GM19238 (cell line): ENCODE measurements at regions not wholly inside any gene's neighbourhood (a gene's known extent, or its start where the extent isn't known, plus 50 kb on each side); places are given as distances from the start of the nearest gene placed in this dataset.

Experiments
- DNase-seq: peaks from one replicate; pipeline ENCODE4 v3.0.0; 2011; ENCODE audit warnings: low spot score; ENCODE audit not compliant: insufficient read length

- no peak for DNase-seq
Measured at GRCh38 chr20:40449974-40450616, 238.9 kb downstream of the MAFB start.

DNA sequence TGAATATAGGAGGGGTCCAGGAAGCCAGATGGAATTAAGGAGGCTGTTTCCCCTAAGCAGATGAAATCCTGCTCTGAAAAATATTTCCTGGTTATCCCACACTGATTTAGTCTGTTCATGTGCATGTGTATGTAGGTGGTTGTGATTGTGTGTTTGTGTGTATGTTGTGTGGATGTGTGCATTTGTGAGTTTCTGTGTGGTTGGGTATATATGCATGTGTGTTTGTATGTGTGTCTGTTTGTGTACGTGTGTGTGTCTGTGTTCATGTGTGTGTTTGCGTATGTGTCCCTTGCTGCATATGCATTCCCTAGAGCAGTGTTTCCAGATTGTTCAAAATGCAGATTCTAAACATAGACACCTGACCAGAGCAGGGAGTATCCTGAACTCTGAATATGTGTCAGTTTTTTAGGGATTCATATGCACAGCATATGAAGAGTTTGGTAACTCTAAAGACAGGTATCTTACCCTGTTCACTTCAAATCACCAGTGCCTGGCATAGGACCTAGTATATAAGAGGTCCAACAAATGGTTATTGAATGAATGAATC is 239.8 kb downstream of the MAFB start:
- DNase-seq, result no peak

DNA sequence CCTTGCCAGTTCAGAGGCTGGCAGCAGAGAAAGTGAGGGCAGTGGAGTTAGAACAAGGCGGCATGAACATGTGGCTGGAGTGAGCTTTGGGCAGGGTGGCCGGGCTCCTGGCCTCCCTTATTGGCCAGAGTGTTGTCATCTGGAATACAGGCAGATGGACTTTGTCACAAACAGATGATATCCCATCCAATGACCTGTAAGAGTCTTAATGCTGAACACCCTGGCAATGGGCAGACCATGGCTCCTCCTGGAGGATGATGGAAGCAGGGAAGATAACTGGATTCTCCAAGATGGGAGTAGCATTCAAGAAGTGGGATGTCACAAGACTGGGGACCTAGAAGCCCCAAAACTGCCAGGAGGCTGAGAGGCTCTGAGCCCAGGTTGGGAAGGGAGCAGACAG is 242.1 kb downstream of the MAFB start:
- DNase-seq, result no peak

- DNase-seq, result no peak
Measured at GRCh38 chr20:40444516-40444915, 244.5 kb downstream of the MAFB start.

GRCh38 chr20:40443753-40444152 is 245.3 kb downstream of the MAFB start:
- no peak for DNase-seq

GRCh38 chr20:40442181-40442963 is 246.7 kb downstream of the MAFB start:
- DNase-seq, result no peak

- no peak for DNase-seq
Measured at GRCh38 chr20:40441771-40442170, 247.3 kb downstream of the MAFB start.

DNA sequence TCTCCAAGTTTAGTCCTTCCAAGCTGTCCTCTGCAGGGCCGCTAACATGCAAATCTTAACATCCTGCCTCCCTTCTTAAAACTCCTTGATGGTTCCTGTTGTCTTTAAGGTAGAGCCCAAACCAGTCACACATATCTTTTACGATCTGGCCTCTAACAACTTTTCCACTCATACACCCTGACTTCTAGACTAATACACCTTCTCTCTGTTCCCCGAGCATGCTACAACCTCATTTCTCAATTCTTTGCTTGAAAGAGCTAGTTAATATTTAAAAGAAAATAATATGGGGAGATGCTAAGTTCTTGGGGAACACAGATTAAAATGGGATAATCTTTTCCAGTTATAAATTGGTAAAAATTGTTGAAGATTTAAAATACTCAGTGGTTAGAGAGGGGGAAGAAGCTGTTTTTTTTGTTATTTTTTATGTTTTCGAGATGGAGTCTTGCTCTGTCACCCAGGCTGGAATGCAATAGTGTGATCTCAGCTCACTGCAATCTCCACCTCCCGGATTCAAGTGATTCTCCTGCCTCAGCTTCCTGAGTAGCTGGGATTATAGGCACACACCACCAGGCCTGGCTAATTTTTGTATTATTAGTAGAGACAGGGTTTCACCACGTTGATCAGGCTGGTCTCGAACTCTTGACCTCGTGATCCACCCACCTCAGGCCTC is 250.7 kb downstream of the MAFB start:
- DNase-seq, result no peak

DNA sequence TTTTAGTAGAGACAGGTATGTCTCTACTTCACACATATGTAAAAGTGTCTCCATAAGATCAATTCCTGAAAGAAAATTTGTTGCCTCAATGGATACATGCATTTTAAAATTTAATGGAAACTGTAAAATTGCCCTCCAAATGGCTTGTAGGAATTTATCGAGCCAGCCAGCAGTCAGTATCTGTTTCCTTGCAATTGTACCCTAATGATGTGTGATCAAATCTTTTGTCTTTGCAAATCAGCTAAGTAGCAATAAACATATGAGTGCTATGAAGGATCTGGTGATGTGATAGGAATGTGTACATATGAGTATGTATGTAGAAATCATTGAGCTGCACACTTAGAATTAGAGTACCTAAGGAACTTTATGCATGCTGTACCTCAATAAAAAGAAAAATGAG is 253.0 kb downstream of the MAFB start:
- no peak for DNase-seq

DNA sequence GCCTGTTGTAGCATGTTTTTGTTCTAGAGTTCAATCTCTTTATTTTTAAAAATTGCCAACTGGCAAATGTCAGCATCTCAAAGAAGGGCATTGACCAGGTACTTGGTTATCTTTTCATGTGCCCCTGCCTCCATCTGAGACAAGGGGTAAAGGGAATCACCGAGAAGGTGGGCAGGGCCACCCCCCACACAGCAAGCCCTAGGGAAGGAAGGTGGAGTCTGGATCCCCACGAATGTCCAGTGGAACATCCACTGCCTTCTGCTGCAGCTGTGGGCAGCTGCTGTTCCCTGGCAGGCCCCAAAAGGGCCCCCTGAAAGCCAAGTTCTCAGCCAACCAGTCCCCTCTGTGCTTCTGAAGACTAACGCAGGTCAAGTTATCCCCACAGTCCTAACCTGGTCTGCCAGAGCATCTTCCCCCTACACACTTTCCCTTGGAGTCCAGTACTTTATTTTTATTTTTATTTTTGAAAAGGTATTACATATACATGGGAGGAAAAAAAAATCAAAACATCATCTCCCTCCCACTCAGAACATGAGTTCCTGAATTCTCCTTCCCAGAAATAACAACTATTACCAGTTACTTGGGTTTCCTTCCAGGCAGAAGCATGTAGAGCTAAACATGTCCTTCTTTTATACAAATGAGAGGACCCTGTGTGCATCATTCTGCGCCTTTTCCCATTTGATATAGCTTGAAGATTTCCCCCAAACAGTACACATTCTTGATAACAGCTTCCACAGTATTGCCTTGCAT is 253.7 kb downstream of the MAFB start:
- no peak for DNase-seq

DNA sequence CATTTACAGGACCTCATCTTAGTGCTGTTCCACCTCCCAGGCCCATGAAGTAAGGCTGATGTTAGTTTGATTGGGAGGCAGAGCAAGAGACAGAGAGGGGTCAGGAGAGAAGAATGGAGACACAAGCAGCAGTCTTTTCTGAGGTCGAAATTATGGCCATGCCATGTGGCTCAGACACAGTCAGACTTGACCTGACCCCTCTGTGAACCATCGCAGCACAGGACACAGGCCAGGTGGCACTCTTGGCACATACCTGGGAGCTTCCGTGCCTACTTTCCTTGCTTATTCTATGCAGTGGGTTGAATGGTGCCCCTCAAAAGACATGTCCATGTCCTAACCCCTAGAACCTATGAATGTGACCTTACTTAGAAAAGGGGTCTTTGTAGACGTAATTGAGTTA is 254.9 kb downstream of the MAFB start:
- no peak for DNase-seq

DNA sequence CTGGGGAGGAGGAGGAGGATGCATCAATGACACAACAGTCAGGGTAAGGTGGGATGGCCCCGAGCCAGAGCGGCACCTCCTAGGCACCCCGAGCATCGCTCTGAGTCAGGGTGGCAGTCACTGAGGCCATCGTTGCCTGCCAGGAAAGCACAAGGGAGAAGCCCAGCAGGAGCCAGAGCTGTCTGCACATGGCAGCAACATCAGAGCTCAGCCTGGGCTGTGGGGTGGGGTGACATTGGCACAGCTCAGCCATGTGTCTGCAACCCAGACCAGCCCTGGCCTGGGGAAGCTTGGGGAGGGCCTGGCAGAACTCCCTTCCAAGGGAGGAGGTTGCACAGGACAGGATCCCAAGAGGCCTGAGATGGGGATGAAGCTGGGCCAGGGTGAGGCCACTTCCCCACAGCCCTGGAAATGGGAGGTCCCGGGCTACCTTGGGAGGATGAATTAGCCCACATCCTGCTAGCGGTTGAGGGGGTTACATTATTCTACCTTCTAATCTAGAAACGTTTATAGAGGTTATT is 255.6 kb downstream of the MAFB start:
- no peak for DNase-seq

GRCh38 chr20:40431611-40432010 is 257.4 kb downstream of the MAFB start:
- no peak for DNase-seq

- DNase-seq, result no peak
Measured at GRCh38 chr20:40431112-40431511, 257.9 kb downstream of the MAFB start.

- DNase-seq, result no peak
Measured at GRCh38 chr20:40427026-40427425, 262.0 kb downstream of the MAFB start.

- DNase-seq, result no peak
Measured at GRCh38 chr20:40424695-40425094, 264.3 kb downstream of the MAFB start.

DNA sequence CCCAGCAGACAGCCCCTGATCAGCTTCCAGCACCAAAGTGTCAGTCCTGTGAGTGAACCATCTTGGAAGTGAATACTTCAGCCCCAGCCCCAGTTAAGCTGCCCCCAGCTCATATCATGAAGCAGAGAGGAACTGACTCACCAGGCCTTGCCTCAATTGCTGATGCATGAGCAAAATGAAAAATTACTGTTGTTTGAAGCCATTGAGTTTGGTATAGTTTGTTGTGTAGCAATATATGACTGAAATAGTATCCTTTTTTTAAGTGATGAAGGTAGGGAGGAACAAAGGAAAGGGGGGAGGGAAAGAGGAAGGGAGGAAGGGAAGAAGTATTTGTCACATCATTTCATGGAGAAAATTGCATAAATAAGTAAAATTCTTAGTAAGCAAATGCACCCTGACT is 266.4 kb downstream of the MAFB start:
- DNase-seq, result no peak

GRCh38 chr20:40416274-40416673 is 272.8 kb downstream of the MAFB start:
- DNase-seq, result no peak

DNA sequence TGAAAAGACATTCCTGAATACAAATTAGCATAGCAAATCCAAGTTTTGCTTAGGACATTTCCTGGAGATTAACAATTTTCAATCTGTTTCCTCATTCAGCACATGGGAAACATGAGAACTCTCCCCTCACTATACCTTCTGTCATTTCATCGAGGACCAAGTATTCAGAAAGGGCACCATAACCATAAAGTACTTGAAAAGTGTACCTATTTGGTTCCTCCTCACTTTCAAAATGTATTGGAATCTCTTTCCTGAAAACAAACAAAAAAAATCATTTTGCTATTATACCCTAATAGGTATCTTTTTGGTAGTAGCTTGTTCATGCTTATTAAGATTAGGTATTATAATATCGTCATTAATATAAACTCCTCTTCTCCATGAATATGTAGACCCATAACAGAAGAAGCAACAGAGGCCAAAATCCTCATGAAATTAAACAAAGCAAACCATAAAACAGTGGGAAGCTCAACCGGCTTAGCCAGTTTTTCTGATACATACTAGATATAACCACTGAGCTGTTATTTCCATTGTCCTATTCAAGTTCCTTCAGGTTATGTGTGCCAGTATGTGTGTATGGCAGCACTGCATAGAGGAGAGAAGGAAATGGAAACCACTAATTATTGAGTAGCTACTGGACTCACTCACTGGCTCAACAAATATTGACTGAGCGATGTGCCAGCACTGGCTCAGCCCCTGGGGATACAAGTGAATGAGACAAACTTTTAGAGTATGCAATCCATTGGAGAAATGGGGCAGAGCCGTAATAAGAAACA is 274.0 kb downstream of the MAFB start:
- no peak for DNase-seq

GRCh38 chr20:40410028-40410427 is 279.0 kb downstream of the MAFB start:
- no peak for DNase-seq

- no peak for DNase-seq
Measured at GRCh38 chr20:40397467-40397866, 291.6 kb downstream of the MAFB start.
